Upper lobe of right lung (tissue), 1 donor: ENCODE measurements at regions not wholly inside any gene's neighbourhood (a gene's known extent, or its start where the extent isn't known, plus 50 kb on each side); places are given as distances from the start of the nearest gene placed in this dataset.
"Not testable (repeated sequence)": the region's sequence is repeated elsewhere in the genome, so short reads cannot be mapped to it uniquely, and the experiment has no call there.

Experiments
- ATAC-seq: fragments of 200-7000 bp; cut with Tn5 transposase; one replicate; pipeline ENCODE4 v1.9.1; 2020; ENCODE audit warnings: mild to moderate bottlenecking, moderate library complexity
- DNase-seq: peaks from one replicate; pipeline ENCODE4 v3.0.0-alpha.2; 2020
- H3K27ac ChIP-seq: fragments of 200-600 bp; one replicate; pipeline ENCODE4 v1.8.0; 2022
- H3K27me3 ChIP-seq: fragments of 200-600 bp; one replicate; pipeline ENCODE4 v1.8.0; 2022; ENCODE audit warnings: mild to moderate bottlenecking
- H3K36me3 ChIP-seq: fragments of 200-600 bp; one replicate; pipeline ENCODE4 v1.8.0; 2022
- H3K4me1 ChIP-seq: fragments of 200-600 bp; one replicate; pipeline ENCODE4 v1.8.0; 2022
- H3K4me3 ChIP-seq: fragments of 200-600 bp; one replicate; pipeline ENCODE4 v1.8.0; 2022; ENCODE audit warnings: mild to moderate bottlenecking
- H3K9me3 ChIP-seq: fragments of 200-600 bp; one replicate; pipeline ENCODE4 v1.8.0; 2022
- CTCF ChIP-seq: fragments of 200-600 bp; IDR thresholded peaks from one replicate; pipeline ENCODE4 v1.8.0; 2022; ENCODE audit warnings: antibody characterized with exemption
- intact Hi-C: fragments of 100-400 bp; cut with DNase I; formaldehyde crosslinking; loops from one replicate; pipeline ENCODE4 v1.11.0; 2022
- donor health status: DM: no; HTN: yes; CAD: no; lungs with severe emphysema.

GRCh38 chr2:175792881-175793280, 209.2 kb downstream of the LNPK start:
- H3K4me1 ChIP-seq: no peaks in the 10 kb centered on the region
- peaks cover 9% of the 10 kb centered on the region for H3K9me3 ChIP-seq
- no peak for TF ChIP-seq CTCF
- DNase-seq (no peak), ATAC-seq (no peak)
- no peak overlapping the region for H3K27ac ChIP-seq
- H3K36me3 ChIP-seq: no peaks in the 10 kb centered on the region
- no peak overlapping the region for H3K4me3 ChIP-seq
- intact Hi-C loops: no loop called here
- H3K27me3 ChIP-seq: no peaks in the 10 kb centered on the region

- no peak for TF ChIP-seq CTCF
- intact Hi-C loops: no loop called here
- ATAC-seq (no peak), DNase-seq (no peak)
- Histone ChIP-seq H3K36me3 (no peaks in the 10 kb centered on the region), H3K27ac (no peak overlapping the region), H3K9me3 (peaks cover 9% of the 10 kb centered on the region), H3K4me1 (no peaks in the 10 kb centered on the region), H3K4me3 (no peak overlapping the region), H3K27me3 (no peaks in the 10 kb centered on the region)
These were observed 209.9 kb downstream of the LNPK start for GRCh38 chr2:175792199-175792598.

GRCh38 chr2:175786471-175787124, 215.5 kb downstream of the LNPK start:
- no peaks in the 10 kb centered on the region for H3K9me3 ChIP-seq
- H3K27ac ChIP-seq: no peak overlapping the region
- ATAC-seq (no peak), DNase-seq (no peak)
- H3K4me3 ChIP-seq: no peak overlapping the region
- H3K27me3 ChIP-seq: no peaks in the 10 kb centered on the region
- intact Hi-C loops: no loop called here
- H3K4me1 ChIP-seq: no peaks in the 10 kb centered on the region
- no peak for TF ChIP-seq CTCF
- no peaks in the 10 kb centered on the region for H3K36me3 ChIP-seq

GRCh38 chr2:175777337-175777736, 224.7 kb downstream of the LNPK start:
- H3K4me1 ChIP-seq, H3K9me3 ChIP-seq, H3K36me3 ChIP-seq, H3K27ac ChIP-seq, H3K27me3 ChIP-seq, H3K4me3 ChIP-seq, intact Hi-C loops, DNase-seq, ATAC-seq: not testable (repeated sequence)

- ATAC-seq: no peak
- DNase-seq: no peak
- H3K36me3 ChIP-seq: no peaks in the 10 kb centered on the region
These were observed 232.9 kb downstream of the LNPK start for GRCh38 chr2:175769200-175769599.

GRCh38 chr2:175766880-175767279, 235.2 kb downstream of the LNPK start:
- Histone ChIP-seq H3K4me1 (no peaks in the 10 kb centered on the region), H3K36me3 (no peaks in the 10 kb centered on the region), H3K4me3 (no peak overlapping the region), H3K27ac (no peak overlapping the region), H3K9me3 (no peaks in the 10 kb centered on the region), H3K27me3 (no peaks in the 10 kb centered on the region)
- DNase-seq (no peak), ATAC-seq (no peak)
- intact Hi-C loops: no loop called here
- no peak for TF ChIP-seq CTCF

More at GRCh38 chr2:175769200-175769599, 232.9 kb downstream of the LNPK start:
- H3K9me3 ChIP-seq: no peaks in the 10 kb centered on the region
- no peak overlapping the region for H3K27ac ChIP-seq
- no peak overlapping the region for H3K4me3 ChIP-seq
- H3K27me3 ChIP-seq: no peaks in the 10 kb centered on the region
- intact Hi-C loops: no loop called here
- no peaks in the 10 kb centered on the region for H3K4me1 ChIP-seq
- no peak for TF ChIP-seq CTCF
